IPS-11a (cell line): ENCODE measurements at regions not wholly inside any gene's neighbourhood (a gene's known extent, or its start where the extent isn't known, plus 50 kb on each side); places are given as distances from the start of the nearest gene placed in this dataset.

Source experiments
- H3K4me3 ChIP-seq: one replicate; pipeline ENCODE4 v1.5.1; 2013; ENCODE audit warnings: low read depth, low read length, control low read depth

GRCh38 chr3:24639481-24640329, 145.1 kb upstream of the THRB start:
- no peak overlapping the region for H3K4me3 ChIP-seq

- H3K4me3 ChIP-seq = no peak overlapping the region
Measured at GRCh38 chr3:24640330-24640877, 145.8 kb upstream of the THRB start.

DNA sequence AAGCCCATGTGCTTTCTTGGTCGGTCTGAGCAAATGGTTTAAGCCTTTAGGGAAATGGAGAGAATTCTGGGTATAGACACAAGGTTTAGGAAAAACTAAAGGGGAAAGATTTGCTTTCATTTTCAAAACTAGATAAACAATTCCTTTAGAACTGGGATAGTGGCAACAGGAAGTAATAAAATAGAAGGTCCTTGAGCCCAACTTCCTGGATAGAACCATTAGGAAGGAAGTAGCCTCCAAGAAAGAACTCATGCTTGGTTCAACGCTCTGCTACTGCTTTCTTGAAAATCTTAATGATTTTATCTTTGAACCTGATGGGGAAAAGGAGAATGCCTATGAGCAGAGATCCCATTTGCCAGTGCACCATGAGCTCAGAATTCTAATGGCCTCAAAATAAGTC, 147.0 kb upstream of the THRB start:
- H3K4me3 ChIP-seq = no peak overlapping the region

DNA sequence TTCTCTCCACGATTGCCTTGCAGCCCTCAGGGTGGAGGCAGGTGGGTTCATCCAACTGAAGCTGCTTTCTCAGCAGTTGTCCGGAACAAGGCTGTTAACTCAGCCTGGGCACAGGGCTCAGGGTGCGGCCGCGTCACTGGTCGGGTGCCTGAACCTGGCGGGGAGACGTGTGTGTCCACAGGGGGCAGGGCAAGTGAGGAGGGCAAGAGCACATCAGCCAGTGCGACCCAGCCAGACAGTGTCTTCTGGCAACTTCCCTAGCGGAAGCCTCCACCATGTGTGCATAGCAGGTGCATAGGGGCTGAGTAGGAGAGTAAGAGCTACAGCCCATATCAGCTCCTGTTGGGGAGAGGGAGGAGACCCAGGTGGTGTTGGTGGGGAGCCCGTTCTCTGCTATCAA, 150.4 kb upstream of the THRB start:
- no peak overlapping the region for H3K4me3 ChIP-seq

- H3K4me3 ChIP-seq = no peak overlapping the region
Measured at GRCh38 chr3:24646790-24647189, 152.1 kb upstream of the THRB start.

DNA sequence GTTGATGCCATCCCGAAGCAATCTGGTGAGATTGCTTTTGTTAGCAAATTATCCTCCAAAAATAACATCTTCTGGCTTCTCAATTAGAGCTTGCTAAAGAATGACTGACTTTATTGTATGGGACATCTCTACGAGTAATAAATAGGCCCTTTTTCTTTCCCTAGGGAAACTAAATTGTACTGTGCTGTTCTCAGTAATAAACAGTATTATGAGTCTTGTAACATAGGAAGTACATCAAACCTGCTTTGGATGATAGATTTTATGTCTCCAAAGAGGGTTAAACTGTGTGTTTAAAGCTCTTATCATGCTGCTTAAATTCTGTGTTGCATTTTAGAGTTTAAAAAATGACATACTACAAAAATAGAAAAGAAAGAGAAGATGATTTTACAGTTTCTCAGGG, 153.4 kb upstream of the THRB start:
- no peak overlapping the region for H3K4me3 ChIP-seq

- H3K4me3 ChIP-seq = no peak overlapping the region
Measured at GRCh38 chr3:24650839-24651238, 156.2 kb upstream of the THRB start.

DNA sequence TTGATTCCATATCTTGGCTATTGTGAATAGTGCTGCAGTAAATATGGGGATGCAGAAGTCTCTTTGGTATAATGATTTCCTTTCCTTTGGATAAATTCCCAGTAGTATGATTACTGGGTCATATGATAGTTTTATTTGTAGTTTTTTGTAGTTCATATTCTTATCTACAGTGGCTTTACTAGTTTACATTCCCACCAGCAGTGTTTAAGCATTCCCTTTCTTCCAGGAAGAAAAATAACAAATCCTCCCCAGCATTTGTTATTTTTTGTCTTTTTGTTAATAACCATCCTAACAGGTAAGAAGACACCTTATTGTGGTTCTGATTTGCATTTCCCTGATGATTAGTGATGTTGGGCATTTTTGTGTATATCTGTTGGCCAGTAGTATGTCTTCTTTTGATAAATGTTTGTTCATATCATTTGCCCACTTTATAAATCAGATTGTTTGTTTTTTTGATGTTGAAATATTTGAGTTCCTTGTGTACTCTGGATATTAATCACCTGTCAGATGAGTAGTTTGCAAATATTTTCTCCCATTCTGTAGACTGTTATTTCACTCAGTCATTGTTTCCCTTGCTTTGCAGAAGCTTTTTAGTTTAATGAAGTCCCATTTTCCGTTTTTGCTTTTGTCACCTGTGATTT, 163.3 kb upstream of the THRB start:
- H3K4me3 ChIP-seq = no peak overlapping the region

GRCh38 chr3:24661175-24661584, 166.5 kb upstream of the THRB start:
- H3K4me3 ChIP-seq = no peak overlapping the region

DNA sequence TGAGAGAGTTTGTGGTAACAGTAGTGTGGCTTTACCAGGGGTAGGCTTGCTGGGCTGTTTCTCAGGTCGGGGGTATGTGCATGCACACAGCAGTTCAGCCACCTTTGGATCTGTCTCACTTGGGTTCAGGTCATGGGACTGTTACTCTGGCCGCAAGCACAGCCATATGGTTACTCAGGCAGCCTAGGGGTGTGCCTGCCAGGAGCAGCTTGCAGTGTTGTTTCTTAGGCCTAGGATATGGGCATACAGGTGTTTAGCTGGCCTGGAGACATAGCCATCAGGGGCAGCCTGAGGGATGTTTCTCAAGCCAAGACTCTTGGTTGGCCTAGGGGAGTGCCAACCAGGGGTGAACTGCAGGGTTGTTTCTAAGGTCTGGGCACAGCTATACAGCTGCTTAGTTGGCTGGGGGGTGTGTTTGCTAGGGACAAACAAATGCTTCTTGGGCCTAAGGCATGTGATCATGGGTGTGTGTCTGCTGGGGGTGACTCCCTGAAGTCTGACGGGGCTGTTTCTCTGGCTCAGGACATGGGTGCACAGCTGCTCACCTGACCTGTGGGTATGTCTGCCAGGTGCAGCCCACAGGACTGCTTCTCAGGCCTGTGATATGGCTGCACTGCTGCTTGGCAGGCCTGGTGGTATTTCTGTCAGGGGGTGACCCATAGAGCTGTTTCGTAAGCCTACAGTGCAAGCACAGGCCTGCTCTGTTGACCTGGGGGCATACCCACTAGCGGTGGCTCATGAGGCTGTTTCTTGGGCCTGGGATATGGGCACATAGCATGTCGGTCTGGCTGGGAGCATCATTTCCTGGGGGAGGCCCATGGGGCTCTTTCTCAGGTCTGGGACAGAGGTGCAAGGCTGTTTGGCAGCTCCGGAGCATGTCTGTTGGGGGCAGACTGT, 168.0 kb upstream of the THRB start:
- no peak overlapping the region for H3K4me3 ChIP-seq

- no peak overlapping the region for H3K4me3 ChIP-seq
Measured at GRCh38 chr3:24663406-24663805, 168.8 kb upstream of the THRB start.

GRCh38 chr3:24668039-24668438, 173.4 kb upstream of the THRB start:
- no peak overlapping the region for H3K4me3 ChIP-seq

- no peak overlapping the region for H3K4me3 ChIP-seq
Measured at GRCh38 chr3:24670871-24671270, 176.2 kb upstream of the THRB start.

- no peak overlapping the region for H3K4me3 ChIP-seq
Measured at GRCh38 chr3:24673596-24673995, 178.9 kb upstream of the THRB start.

- no peak overlapping the region for H3K4me3 ChIP-seq
Measured at GRCh38 chr3:24674261-24674660, 179.6 kb upstream of the THRB start.

GRCh38 chr3:24678021-24678420, 183.4 kb upstream of the THRB start:
- H3K4me3 ChIP-seq = no peak overlapping the region

- H3K4me3 ChIP-seq = no peak overlapping the region
Measured at GRCh38 chr3:24678421-24678865, 183.8 kb upstream of the THRB start.

DNA sequence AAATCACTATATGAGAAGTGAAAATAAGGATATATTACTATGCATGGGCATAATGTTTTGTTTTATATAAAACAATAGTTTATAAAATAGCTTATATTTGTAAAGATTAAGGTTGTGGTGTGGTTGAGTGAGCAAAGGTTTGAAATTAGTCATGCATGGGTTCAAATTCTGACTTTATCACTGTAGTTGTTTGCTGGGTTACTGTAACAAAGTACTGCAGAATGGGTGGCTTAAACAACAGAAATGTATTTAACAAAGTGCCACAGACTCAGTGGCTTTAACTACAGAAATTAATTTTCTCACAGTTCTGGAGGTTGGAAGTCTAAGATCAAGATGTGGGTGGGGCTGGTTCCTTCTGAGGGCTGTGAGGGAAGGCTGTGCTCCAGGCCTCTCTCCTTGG, 184.8 kb upstream of the THRB start:
- no peak overlapping the region for H3K4me3 ChIP-seq

DNA sequence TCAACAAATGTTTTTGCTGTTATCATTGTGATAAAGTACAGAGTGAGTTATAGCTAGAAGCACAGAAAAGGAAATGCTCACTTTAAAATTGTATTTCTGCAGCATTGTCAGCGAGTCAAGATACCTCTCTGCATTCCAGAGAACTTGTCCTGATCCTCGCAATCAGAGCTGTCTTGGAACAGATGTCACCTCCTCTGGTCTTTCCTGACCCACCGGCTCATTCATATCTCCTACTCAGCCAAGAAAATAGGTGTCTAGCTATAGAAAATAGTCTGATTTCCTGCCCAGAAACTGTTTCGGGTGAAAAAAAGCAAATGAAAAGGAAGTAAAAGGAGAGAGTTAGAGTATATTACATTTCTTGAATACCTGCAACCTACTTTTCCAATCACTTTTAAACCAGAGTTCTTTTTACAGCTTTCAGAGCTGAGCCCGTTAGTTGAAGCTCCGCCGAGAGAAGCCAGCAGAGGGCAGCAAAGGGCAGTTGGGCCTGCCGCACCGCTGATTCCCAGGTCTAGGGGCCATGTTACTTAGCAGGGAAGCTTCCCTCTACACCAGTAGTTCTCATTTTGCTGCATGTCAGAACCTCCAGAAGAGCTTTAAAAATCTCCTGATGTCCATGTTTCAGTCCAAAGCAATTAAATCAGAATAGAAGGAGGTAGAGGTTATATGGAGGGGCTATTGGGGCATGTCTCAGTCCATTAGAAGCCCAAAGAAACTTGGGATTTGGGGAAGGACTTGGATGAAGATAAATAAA, 185.7 kb upstream of the THRB start:
- no peak overlapping the region for H3K4me3 ChIP-seq

DNA sequence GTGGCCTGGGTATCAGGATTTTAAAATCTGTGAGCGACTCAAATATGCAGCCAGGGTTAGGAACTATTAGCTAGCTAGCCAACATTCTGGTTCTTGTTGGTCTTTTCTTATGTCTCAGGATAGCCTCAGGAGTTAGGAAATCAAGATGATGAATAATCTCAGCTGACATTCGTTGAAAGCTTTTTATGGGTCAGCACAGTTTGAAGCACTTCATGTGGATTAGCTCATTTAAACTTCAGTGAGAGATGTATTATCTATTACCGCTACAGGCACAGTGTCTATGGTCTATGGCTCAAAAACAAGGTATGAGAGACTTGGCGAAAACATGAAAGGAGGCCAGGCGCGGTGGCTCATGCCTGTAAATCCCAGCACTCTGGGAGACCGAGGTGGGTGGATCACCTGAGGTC, 187.5 kb upstream of the THRB start:
- no peak overlapping the region for H3K4me3 ChIP-seq
